Stimulated activated CD8-positive, alpha-beta memory T cell treated with anti-CD3 and anti-CD28 coated beads, Interleukin-7, amount 100 ng/mL, for 48 hours (primary cell): ENCODE measurements at regions not wholly inside any gene's neighbourhood (a gene's known extent, or its start where the extent isn't known, plus 50 kb on each side); places are given as distances from the start of the nearest gene placed in this dataset.

Experiments
- DNase-seq, 2 donors: peaks; one replicate each; pipeline ENCODE4 v3.0.0-alpha.2; 2020; ENCODE audit warnings: low read depth in 1 of 2; ENCODE audit errors: extremely low read depth in 1 of 2

DNA sequence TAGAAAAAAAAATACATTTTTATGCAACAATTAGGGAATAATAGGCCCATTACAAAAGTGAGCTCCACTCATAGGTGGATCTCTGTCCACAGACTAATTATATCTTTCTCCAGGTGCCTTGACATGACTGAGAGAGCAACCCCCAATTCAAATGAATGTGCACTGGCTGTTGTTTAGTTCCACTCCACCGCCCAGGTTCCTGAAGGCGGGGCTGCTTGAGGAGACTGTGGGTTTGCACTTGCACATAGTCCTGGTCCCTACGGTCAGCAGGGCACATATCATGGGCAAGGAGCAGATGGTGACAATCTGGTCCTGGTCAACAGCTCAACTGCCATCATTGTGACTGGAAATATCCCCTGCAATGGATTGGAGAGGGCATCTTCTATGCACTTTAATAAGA, 195.6 kb upstream of the PWP1 start:
- no peak for DNase-seq

DNA sequence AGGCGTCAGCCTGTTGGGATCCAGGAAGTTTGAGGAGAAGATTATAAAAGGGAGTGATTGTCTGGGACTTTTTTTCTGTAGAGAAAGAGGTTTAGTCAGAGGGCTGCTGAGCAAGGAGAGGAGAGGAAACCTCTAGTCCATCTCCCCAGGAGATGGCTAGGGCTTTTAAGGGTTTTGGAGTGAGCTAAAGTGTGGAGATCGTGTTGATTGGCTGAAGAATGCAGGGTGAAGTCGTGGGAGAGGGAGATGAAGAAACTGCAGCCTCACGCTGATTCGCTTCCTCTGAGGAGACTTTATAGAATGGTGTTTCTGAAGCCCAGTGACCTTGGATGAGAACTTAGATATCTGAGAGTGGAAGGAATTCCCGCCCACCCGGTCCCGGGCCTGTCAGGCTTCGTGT, 193.7 kb upstream of the PWP1 start:
- no peak for DNase-seq

DNA sequence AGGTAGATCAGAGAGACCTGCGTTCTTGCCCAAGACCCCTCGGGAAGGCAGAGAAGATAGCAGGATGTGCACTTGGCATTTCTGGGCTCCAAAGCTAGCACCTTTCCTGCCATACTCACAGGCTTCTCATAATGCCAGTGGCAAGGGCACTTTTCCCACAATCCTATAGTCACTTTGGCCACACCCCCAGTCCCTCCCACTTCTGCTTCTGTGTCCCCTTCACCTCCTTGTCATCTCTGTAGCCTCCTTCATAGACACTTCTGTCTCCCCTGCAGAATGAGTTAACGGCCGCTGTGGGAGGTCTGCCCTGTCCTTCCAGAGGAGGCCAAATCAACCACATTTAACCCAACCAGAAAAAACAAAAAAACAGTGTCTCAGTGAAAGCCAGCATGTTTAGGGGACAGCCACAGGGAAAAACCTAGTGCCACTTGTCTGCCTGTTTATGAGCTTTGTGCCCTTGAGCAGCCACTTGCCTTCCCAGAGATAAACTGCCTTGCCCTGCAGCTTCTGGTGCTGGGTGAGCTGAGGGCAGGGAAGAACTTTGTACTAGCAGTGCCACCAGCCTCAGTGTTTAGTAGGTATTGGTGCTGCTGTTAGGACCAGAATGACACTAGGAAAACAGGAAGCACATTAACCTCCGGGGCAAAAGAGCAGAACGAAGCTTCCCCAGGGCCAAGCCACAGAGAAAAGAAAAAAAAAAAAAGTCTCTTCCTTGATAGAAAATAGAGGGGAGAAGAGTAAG, 193.0 kb upstream of the PWP1 start:
- no peak for DNase-seq

DNA sequence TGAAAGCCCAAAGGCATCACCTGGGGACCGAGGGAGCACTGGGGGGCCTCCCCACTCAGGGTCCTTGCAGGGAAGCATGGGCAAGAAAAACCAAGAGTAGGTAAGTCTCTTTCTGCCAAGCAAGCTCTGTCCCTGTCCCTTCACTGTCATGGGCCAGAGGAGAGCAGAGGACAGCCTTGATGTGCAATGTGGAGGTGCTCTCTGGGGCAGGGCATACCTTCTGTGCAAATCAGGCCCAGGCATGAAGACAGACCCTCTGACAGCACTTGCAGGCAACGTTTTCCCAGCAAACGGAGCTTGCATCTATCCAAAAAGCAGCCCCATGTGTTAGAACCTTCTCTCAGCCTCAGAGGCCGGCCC, 192.5 kb upstream of the PWP1 start:
- DNase-seq: no peak

DNA sequence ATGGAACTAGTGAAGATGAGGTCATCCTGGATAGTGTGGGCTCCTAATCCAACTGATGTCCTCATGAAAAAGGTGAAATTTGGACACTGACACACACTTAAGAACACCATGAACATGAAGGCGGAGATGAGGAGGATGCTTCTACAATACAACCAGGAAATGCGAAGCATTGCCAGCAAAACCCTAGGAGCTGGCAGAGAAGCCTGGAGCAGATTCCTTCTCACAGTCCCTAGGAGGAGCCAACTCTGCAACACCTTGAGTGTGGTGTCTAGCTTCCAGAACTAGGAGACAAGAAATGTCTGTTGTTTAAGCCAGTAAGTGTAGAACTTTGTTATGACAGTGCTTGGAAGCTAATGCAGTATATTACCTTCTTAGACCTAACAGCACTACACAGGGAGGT, 191.9 kb upstream of the PWP1 start:
- no peak for DNase-seq

DNA sequence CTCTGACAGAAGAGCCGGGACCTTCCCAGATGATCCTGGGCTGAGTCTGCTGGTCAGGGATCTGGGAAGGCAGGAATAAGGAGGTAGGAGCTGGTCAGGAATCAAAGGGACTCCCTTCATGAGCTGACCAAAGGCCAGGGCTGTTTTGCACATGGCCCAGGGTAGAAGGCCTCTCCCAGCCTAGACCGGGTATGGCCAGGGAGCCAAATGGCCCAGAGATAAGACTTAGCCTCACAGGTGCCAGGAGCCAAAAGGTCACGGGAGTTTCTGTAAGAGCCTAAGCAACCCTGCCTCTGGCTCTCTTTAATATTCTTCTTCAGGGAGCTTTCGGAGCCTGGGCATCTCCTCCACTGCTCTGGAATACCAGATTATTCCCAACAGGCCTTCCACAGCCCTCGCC, 191.3 kb upstream of the PWP1 start:
- no peak for DNase-seq

DNA sequence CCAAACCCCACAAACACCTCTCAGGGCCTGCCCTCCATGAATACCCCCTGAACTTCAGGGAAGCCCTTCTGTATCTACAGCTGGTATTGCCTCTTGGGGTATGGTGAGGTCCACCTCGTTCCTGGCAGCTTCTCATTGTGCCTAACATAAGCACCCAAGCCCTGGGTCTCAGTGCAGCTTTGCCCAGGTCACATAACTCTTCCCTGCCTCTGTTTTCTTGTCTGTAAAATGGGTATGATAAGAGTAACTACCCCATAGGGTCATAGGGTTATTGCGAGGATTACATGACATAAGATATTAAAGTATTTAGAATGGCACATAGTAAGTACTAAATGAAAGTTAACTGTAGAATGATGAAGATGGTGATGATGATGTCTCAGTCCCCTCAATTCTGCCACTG, 190.0 kb upstream of the PWP1 start:
- no peak for DNase-seq

DNA sequence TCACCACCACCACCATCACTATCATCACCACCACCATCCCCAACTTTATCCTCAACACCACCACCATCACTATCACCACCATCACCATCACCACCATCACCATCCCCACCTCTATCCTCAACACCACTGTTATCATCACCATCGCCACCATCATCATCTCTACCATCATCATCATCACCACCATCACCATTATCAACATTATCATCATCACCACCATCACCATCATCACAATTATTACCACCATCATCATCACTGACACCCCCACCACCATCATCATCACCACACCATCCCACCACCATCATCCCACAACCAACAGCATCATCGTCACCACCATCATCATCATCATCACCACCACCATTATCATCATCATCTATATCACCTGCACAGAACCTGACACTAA, 188.4 kb upstream of the PWP1 start:
- no peak for DNase-seq

DNA sequence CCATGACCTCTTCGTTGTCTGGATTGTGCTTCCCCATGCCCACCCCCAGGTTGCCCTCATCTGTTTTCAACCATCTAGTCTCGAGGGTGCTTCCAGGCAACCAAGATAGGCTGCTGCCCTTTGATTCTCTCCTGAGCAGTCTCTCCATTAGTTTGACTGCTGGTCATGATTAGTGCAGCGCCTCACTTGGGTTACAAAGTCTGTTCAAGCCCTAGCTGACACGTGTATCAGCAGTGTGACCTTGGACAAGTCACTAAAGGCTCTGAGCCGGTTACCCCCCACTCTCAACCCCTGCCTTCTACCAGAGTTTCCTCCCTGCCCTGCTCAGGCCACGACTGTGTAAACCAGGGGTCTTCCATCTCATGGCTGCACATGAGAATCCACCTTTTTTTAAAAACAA, 185.3 kb upstream of the PWP1 start:
- DNase-seq: no peak

DNA sequence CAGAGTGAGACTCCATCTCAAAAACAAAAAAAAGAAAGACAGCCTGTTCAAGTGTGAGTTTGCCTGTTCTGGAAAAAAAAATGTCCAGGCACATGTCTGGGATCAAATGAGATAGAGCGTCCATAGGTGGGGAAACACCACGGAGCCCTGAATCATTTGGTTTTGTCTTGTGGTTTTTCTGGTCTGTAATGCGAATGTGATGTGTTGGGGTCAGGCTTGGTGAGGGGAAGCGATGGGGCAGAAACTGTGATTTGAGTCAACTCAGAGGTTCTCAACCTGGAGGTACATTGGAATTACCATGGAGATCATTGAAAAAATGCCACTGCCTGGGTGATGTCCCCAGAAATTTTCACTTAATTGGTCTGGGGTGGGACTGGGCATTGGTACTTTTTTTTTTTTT, 183.9 kb upstream of the PWP1 start:
- DNase-seq: no peak

DNA sequence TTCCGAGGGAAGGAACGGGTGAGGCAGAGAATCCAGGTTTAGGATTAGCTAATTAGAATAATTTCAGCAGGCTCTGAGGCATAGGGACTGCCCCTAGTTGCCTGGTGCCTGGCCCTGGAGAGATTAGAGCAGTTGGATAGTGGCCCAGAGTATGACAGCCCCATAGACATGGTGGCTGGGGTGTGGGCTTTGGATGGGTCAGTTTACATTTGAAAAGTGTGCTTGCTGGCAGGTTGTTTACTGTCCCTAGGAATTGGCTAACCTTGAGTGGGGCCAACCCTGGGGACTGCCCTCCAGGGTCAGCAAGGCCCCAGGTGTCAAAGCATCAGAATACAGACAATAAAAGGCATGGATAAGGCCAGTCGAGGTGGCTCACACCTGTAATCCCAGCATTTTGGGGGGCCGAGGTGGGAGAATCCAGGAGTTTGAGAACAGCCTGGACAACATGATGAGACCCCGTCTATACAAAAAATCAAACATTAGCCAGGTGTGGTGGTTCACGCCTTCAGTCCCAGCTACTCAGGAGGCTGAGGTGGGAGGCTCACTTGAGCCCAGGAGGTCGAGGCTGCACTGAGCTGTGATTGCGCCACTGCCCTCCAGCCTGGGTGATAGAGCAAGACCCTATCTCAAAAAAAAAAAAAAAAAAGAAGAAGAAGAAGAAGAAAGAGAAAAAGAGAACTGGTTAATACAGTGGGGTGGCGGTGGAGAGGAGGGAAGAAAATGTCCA, 182.3 kb upstream of the PWP1 start:
- no peak for DNase-seq

DNA sequence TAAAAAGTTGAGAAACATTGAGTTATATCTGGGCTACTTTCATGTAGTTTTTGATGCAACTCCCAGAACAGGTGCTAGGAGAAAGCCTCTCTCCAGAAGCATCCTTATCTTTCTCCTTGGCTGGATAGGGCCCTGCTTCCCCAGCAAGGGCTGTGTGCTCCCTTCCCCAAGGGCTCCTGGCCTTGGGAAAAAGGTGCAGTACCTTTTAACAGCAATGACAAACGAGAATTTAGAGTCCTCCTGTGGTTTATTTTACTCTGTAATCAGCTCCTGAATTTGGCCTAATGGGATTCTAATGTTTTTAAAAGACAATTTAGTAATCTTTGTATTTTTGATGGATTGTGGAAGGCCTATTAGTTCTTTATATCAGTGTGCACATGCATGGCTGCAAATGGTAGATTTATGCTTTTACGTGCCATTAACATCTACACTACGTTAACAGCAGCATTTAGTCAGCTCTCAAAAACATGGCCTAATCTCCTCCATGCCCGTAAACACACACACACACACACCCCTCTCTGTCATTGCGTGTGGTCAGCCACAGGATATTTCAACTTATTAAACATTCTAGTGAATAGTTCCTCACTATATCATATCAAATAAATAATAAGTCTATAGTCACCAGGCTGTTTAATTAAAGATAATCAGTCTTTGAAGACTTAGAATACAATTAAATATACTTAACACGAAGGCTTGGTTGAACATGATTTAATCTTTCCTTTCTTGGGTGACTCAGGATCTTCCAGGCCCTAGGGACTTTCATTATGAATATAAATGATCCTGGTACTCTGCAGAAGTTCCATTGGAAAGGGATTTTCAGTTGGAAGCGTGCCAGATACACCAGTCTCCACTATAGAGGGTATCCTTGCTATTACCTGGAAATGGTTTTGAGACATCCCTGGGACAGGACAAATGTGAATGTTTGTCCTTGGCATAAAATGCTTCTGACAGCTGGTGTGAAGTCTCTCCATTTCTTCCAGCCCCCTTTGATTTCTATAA, 181.4 kb upstream of the PWP1 start:
- DNase-seq: no peak

DNA sequence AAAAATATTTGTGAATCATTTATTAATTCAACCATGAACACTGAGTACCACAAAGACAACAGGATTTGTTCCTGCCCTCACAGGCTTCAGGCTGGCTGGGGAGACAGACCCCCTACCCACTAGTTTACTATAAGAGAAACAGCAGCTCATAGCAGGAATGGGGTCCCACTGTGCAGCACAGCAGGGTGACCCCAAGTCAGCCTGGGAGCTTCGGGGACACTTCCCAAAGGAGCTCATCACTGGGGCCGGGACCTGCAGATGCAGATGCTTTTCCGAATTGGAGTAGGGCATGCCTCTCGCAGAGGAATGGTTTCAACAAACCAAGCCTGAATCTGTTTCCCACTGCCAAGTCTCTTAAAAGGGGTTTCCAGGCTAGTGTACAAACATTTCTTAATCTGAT, 176.2 kb upstream of the PWP1 start:
- no peak for DNase-seq

DNA sequence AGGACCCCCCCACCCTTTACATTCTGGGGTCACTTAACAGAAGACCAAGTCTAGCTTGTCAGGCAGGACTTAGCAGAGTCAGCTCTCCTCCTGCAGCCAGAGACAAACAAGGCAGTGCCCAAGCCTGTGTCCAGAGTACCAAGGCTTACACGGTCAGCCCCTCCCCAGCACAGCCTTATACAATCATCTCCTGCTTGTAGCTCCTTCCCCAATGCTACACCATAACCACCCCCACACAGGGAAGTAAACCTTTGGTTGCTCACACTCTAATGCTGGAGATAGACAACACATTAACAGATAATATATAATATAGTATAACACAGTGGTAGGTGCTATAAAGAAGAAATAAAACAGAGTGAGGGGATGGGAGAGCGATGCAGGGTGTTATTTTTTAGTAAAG, 175.4 kb upstream of the PWP1 start:
- DNase-seq: no peak

DNA sequence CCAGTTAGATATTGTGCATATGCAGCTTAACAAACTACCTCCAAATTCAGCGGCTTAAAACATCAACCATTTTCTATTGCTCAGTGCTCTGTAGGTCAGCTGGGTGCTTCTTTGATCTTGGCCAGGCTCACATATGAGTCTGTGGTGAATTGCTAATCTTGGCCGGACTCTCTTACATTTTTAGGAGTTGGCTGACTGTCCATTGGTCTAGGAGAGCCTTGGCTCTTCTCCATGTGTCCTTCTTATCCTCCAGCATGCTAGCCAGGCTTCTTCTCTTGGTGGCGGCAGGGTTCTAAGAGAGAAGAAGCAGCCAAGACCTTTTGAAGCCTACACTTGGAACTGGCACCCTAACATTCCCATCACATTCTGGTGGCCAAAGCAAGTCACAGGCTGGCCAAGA, 174.3 kb upstream of the PWP1 start:
- no peak for DNase-seq

DNA sequence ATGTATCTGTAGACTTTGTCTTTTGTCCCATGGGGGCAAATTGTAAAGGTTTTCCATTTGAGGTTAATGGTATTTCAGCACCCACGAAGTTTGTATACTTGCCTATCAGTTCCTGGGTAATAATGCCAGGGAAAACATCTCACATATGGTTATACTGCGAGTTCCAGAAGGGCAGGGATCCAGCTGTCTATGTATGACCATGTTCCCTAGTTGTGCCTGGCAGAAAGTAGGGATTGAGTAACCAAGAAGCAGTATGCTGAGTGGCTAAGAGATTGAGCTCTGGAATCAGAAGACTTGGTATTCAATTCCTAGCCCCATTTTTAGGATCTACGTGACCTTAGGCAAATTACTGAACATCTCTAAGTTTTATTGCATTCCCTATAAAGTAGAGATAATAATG, 173.2 kb upstream of the PWP1 start:
- no peak for DNase-seq

DNA sequence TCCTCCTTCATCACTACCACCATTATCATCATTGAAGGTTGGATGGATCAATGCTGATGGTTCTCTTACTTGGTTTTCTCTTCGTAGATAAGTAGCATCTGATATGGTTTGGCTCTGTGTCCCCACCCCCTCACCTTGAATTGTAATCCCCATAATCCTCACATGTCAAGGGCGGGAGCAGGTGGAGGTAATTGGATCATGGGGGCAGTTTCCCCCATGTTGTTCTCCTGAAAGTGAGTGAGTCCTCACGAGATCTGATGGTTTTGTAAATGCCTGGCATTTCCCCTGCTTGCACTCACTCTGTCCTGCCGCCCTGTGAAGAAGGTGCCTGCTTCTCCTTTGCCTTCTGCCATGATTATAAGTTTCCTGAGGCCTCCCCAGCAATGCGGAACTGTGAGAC, 172.4 kb upstream of the PWP1 start:
- no peak for DNase-seq

DNA sequence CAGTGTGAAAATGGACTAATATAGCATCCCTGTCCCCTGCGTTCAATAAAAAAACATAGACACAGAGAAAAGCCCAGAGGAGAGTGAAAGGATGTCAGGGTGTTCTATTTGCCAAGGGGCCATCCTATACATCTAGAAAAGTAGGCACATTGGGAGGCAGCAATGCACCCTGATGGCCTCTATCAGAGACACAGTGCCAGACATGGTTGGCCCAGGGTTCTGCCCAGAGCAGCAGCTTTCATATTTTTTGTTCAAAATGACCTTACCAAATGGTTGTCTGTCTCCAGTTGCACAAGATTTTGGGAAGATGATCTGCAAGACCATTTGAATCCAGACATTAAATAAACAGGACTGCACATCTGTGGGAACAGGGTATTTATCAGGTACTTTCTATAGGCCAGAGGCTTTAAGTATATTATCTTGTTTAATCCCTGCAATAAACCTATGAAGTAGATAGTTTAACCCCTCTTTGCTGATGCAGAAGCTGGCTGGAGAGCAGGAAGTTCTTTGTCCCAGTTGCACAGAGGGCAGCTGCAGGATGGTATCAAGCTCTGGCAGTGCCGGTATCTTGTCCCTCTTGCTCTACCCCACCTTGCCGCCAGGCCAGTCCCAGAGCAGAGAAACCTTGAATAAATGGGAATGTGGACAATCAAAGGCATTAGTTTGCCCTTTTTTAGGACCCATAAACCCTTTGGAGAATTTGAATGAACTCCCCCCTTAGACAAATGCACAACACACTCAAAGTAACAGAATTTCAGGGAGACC, 171.8 kb upstream of the PWP1 start:
- no peak for DNase-seq

DNA sequence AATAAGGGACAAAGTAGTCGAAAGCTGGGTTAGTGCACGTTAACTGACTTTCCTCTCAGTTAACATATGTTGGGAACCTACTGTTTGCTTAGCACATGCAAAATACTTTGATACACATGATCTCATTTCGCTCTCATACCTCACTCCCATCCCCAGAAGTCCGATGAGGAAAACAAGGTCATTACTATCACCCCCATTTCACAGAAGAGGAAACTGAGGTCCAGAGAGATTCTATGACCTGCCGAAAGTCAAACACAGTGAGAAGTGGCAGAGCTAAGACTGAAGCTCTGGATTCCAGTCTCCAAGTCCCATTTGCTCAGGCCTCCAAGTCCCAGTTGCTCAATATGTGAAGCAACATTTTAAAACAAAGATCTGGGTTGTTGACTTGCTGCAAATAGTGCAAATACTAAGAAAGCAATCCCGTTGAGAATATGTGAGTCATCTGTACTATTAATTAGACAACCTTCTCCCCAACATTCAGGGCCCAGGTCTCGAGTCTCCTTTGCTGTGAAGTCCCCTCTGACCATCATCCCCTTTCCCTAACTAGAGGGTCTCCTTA, 170.6 kb upstream of the PWP1 start:
- DNase-seq: no peak

DNA sequence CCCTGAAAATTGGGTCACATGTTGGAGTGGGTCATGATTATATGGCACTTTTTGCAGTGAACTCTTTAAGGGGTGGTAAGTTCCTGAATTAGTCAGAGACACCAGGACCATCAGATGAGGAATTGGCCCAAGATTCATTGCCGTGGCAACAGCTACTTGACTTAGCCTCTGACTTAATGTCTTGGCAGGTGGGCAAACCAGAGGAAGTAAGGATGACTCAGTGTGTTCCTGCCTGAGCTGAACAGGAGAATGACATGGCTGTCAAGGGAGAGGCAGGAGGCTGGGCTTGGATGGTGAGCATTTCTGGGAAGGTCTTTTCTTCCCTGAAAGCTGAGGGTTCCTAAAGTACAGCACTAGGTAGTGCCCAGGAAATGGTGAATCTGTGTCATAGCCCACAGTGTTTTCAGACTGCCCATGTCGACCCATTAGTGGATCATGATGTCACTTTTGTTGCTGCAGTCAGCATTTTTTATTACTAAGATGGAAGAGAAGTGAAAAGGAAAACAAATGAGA, 170.1 kb upstream of the PWP1 start:
- DNase-seq: peak; percentile 19 to 44
